Stimulated activated naive B cell treated with anti-CD40 and anti-IgM and Interleukin-4, amounts not matched to agents 10 μg/mL and 1 μg/mL and 100 μg/mL, for 72 hours (primary cell): ENCODE measurements at regions not wholly inside any gene's neighbourhood (a gene's known extent, or its start where the extent isn't known, plus 50 kb on each side); places are given as distances from the start of the nearest gene placed in this dataset.
"Not testable (repeated sequence)": the region's sequence is repeated elsewhere in the genome, so short reads cannot be mapped to it uniquely, and the experiment has no call there.

ENCODE experiments used
- ATAC-seq, 2 donors: fragments of 150-1000 bp; cut with Tn5 transposase; replicated peaks; 2 replicates each; pipeline ENCODE4 v1.10.0; 2021; ENCODE audit warnings: moderate library complexity in 1 of 2
- DNase-seq: peaks from one replicate; pipeline ENCODE4 v3.0.0; 2021
- H3K27ac Mint-ChIP-seq: one replicate; pipeline ENCODE4 v1.8.0; 2022; ENCODE audit warnings: mild to moderate bottlenecking, mixed read lengths
- H3K27me3 Mint-ChIP-seq, 2 donors: one replicate each; pipeline ENCODE4 v1.8.0; 2022; ENCODE audit warnings: mixed read lengths in 2 of 2
- H3K36me3 Mint-ChIP-seq, 2 donors: one replicate each; pipeline ENCODE4 v1.8.0; 2022; ENCODE audit warnings: mixed read lengths in 2 of 2, mild to moderate bottlenecking in 1 of 2
- H3K4me1 Mint-ChIP-seq, 2 donors: one replicate each; pipeline ENCODE4 v1.8.0; 2022; ENCODE audit warnings: mixed read lengths in 2 of 2, mild to moderate bottlenecking in 1 of 2
- H3K4me3 Mint-ChIP-seq, 2 donors: one replicate each; pipeline ENCODE4 v1.8.0; 2022; ENCODE audit warnings: mild to moderate bottlenecking in 2 of 2, mixed read lengths in 2 of 2, moderate library complexity in 1 of 2
- H3K9me3 Mint-ChIP-seq, 2 donors: one replicate each; pipeline ENCODE4 v1.8.0; 2022; ENCODE audit warnings: mixed read lengths in 2 of 2, mild to moderate bottlenecking in 1 of 2

DNA sequence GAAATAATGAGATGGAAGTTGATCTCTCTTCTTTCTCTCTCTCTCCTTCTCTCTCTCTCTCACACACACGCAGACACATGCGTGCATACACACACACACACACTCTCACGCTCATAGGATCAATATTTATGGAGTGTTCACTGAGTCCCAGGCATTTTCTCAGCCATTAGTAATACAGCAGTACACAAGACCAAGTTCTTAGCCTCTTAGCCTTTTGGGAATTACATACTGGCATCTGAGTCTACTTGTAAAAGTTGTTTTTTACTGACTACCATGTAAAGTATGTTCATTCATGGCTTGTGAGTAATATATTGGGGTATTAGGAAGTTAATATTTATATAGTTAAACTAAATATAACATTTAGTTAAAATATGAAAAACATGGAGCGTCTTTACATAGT lies 61.1 kb upstream of the RUBCNL start:
- H3K9me3 Mint-ChIP-seq, ATAC-seq, H3K36me3 Mint-ChIP-seq, H3K27me3 Mint-ChIP-seq, H3K4me3 Mint-ChIP-seq, H3K4me1 Mint-ChIP-seq, DNase-seq, H3K27ac Mint-ChIP-seq: not testable (repeated sequence)

DNA sequence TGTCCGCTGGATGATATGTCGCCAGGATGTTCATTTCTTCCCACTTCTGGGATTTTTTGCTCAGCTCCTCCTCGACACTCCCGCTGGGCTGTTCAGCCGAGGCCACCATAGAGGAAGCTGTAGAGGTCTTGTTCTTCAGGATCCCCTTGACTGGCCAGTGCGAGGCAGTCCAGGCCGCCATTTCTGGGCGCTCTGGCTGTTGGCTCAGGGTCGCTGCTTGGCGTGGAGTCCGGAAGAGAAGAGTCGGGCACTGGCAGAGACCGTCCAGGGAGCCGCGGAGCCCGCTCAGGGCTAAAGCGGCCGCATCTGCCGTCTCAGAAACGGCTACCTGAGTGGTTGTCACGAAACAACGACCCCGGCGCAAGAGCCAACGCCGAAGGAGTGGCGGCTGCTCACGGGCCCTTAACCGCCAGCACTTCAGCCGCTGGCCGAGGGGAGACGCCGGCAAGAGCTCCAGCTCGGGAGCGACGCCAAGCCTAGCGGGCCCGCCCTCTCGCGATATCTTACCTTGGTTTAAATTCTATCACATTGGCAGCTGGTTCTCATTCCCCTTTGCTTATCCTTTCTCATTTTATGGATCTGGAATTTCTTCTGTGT lies 50.9 kb upstream of the RUBCNL start:
- not testable (repeated sequence) for H3K27ac Mint-ChIP-seq, ATAC-seq, H3K27me3 Mint-ChIP-seq

More for the DNA sequence above, 50.9 kb upstream of the RUBCNL start:
- not testable (repeated sequence) for H3K9me3 Mint-ChIP-seq, DNase-seq, H3K36me3 Mint-ChIP-seq, H3K4me1 Mint-ChIP-seq
- H3K4me3 Mint-ChIP-seq = peak overlapping the region in 1 of 2 donors; percentile 63
